ENCODE measurements at regions not wholly inside any gene's neighbourhood (a gene's known extent, or its start where the extent isn't known, plus 50 kb on each side); places are given as distances from the start of the nearest gene placed in this dataset.

DNA sequence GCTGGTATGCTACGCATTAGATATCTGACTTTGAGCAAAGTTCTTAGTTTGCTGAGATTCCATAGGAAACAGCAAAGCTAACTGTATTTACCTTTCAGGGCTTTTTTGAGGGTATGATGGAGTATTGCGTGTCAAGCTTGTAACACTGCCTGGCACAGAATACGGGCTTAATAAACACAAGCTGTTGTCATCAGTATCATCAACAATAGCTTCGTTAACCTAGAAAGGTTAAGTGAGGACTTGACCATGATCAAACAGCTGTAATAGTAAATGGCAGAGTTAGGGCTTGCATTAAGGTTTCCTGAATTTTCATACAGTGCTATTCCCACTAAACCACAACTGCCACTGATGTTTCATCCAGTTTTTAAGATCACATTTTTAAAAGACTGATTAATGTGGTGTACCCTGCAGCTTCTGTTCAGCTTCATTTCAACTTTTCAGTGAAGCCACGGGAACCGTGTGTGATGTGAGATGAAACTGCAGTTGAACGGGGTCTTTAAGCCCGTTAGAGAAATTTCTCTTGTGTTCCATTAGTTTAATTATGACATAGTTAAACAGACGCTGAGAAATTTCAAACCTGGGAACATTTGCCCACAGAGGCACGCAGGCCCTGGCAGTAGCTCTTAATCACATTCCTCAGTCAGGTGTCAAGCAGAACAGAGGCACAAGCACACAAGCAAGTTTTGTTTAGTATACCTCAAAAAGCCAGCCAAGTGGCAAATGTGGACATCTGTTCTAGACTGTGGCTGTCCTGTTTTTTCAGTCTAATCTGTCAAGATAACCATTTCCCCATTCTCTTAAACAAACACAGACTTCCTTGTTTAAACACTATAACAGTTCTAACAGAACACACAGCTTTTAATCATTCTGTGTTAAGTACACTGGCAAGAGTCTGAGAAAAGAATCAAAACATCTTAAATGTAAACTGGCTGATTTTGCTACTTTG, 147.1 kb downstream of the ZNF608 start (continued):
- TF ChIP-seq, protein P1, sequence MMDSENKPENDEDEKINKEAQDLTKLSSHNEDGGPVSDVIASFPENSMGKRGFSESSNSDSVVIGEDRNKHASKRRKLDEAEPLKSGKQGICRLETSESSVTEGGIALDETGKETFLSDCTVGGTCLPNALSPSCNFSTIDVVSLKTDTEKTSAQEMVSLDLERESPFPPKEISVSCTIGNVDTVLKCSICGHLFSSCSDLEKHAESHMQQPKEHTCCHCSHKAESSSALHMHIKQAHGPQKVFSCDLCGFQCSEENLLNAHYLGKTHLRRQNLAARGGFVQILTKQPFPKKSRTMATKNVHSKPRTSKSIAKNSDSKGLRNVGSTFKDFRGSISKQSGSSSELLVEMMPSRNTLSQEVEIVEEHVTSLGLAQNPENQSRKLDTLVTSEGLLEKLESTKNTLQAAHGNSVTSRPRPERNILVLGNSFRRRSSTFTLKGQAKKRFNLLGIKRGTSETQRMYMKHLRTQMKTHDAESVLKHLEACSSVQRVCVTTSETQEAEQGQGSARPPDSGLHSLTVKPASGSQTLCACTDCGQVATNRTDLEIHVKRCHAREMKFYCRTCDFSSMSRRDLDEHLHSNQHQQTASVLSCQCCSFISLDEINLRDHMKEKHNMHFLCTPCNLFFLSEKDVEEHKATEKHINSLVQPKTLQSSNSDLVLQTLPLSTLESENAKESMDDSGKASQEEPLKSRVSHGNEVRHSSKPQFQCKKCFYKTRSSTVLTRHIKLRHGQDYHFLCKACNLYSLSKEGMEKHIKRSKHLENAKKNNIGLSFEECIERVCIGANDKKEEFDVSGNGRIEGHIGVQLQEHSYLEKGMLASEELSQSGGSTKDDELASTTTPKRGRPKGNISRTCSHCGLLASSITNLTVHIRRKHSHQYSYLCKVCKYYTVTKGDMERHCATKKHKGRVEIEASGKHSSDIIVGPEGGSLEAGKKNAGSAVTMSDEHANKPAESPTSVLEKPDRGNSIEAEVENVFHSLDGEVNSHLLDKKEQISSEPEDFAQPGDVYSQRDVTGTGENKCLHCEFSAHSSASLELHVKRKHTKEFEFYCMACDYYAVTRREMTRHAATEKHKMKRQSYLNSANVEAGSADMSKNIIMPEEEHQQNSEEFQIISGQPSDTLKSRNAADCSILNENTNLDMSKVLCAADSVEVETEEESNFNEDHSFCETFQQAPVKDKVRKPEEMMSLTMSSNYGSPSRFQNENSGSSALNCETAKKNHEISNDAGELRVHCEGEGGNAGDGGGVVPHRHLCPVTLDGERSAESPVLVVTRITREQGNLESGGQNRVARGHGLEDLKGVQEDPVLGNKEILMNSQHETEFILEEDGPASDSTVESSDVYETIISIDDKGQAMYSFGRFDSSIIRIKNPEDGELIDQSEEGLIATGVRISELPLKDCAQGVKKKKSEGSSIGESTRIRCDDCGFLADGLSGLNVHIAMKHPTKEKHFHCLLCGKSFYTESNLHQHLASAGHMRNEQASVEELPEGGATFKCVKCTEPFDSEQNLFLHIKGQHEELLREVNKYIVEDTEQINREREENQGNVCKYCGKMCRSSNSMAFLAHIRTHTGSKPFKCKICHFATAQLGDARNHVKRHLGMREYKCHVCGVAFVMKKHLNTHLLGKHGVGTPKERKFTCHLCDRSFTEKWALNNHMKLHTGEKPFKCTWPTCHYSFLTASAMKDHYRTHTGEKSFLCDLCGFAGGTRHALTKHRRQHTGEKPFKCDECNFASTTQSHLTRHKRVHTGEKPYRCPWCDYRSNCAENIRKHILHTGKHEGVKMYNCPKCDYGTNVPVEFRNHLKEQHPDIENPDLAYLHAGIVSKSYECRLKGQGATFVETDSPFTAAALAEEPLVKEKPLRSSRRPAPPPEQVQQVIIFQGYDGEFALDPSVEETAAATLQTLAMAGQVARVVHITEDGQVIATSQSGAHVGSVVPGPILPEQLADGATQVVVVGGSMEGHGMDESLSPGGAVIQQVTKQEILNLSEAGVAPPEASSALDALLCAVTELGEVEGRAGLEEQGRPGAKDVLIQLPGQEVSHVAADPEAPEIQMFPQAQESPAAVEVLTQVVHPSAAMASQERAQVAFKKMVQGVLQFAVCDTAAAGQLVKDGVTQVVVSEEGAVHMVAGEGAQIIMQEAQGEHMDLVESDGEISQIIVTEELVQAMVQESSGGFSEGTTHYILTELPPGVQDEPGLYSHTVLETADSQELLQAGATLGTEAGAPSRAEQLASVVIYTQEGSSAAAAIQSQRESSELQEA (CRISPR knock-in tag; IDR thresholded peaks at IDR 0.05; ENCODE audit: not compliant biosample characterization): no peak
- TF ChIP-seq ZNF460 (CRISPR knock-in tag; IDR thresholded peaks at IDR 0.05; ENCODE audit: borderline replicate concordance): no peak
- no peak for TF ChIP-seq JUND (CRISPR knock-in tag; IDR thresholded peaks at IDR 0.05)
- TF ChIP-seq GLI4 (CRISPR knock-in tag; IDR thresholded peaks at IDR 0.05; ENCODE audit: borderline replicate concordance): no peak
- TF ChIP-seq ZSCAN21 (CRISPR knock-in tag; IDR thresholded peaks at IDR 0.05; ENCODE audit: borderline replicate concordance): 0 out of 2 replicates have a peak, but pooled peaks have one; percentile 33
- no peak for TF ChIP-seq ZMAT3 (CRISPR knock-in tag; conservative IDR thresholded peaks at IDR 0.05)
- no peak for TF ChIP-seq ZNF367 (CRISPR knock-in tag; IDR thresholded peaks at IDR 0.05; ENCODE audit: borderline replicate concordance)
- TF ChIP-seq, protein P2, sequence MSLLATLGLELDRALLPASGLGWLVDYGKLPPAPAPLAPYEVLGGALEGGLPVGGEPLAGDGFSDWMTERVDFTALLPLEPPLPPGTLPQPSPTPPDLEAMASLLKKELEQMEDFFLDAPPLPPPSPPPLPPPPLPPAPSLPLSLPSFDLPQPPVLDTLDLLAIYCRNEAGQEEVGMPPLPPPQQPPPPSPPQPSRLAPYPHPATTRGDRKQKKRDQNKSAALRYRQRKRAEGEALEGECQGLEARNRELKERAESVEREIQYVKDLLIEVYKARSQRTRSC (CRISPR knock-in tag; IDR thresholded peaks at IDR 0.05; ENCODE audit: low read depth): no peak
- TF ChIP-seq CBX1 (IDR thresholded peaks at IDR 0.05; ENCODE audit: low read depth): no peak
- TF ChIP-seq GABPB1 (CRISPR knock-in tag; IDR thresholded peaks at IDR 0.05): no peak
- 0 out of 2 replicates have a peak, but pooled peaks have one; percentile 29 for TF ChIP-seq SALL2 (CRISPR knock-in tag; IDR thresholded peaks at IDR 0.05)
- TF ChIP-seq MTF2 (CRISPR knock-in tag; IDR thresholded peaks at IDR 0.05; ENCODE audit: borderline replicate concordance): no peak
- TF ChIP-seq, protein P3, sequence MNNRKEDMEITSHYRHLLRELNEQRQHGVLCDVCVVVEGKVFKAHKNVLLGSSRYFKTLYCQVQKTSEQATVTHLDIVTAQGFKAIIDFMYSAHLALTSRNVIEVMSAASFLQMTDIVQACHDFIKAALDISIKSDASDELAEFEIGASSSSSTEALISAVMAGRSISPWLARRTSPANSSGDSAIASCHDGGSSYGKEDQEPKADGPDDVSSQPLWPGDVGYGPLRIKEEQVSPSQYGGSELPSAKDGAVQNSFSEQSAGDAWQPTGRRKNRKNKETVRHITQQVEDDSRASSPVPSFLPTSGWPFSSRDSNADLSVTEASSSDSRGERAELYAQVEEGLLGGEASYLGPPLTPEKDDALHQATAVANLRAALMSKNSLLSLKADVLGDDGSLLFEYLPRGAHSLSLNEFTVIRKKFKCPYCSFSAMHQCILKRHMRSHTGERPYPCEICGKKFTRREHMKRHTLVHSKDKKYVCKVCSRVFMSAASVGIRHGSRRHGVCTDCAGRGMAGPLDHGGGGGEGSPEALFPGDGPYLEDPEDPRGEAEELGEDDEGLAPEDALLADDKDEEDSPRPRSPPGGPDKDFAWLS (CRISPR knock-in tag; IDR thresholded peaks at IDR 0.05; ENCODE audit: borderline replicate concordance): no peak
- TF ChIP-seq TBX2 (CRISPR knock-in tag; IDR thresholded peaks at IDR 0.05; ENCODE audit: borderline replicate concordance): peak; percentile 97
- TF ChIP-seq, protein P4, sequence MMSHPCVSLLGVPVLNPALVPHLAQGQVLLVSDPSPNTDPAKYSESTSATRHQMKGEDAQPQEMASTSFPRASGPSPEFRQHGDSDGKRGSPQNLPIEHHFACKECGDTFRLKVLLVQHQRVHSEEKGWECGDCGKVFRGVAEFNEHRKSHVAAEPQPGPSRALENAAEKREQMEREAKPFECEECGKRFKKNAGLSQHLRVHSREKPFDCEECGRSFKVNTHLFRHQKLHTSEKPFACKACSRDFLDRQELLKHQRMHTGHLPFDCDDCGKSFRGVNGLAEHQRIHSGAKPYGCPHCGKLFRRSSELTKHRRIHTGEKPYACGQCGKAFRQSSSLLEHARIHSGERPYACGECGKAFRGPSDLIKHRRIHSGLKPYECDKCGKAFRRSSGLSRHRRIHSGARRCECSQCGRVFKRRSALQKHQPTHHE (CRISPR knock-in tag; IDR thresholded peaks at IDR 0.05; ENCODE audit: borderline replicate concordance): no peak
- no peak for TF ChIP-seq RFX1 (IDR thresholded peaks at IDR 0.05)
